ENCODE measurements at regions not wholly inside any gene's neighbourhood (a gene's known extent, or its start where the extent isn't known, plus 50 kb on each side); places are given as distances from the start of the nearest gene placed in this dataset.
"Not testable (repeated sequence)": the region's sequence is repeated elsewhere in the genome, so short reads cannot be mapped to it uniquely, and the experiment has no call there.

DNA sequence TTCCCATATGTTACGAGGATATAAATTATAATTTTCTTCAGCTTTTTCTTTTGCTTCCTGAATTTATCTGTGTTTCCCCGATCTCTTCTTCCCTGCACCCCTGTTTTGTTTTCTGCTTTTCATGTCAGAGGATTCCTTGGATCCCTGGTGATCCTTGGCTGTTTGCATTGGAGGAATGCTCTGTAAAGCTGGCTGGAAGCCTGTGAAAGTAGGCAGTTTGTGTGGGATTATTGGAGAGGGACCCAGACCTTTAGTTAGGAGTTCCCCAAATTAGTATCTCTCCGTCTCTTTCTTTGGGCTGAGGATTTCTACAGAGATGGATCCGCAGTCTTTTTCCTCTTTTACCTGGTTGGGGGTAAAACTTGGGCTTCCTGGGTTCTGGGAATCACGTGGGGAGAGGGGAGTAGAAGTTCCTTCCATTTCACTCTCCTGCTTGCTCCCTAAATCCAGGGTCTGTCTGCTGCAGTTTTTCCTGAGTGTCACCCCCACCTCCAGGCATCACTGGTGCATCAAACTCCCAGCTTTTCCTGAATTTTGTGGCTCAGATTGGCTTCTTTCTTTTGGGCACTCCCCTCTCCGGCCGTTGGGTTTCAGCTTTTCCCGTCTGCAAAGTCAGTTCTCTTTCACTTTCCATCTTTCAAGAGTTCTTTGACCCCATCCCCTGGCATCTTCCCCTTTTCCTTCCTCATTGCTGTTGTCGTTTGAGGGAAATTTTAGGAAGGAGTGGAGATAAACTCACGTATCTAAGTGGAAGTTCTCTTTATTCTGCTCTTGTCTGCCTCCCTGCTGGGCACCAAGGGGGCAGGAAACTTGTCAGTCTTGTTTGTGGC lies 79.1 kb upstream of the ALX4 start:
- no peak for DNase-seq

DNA sequence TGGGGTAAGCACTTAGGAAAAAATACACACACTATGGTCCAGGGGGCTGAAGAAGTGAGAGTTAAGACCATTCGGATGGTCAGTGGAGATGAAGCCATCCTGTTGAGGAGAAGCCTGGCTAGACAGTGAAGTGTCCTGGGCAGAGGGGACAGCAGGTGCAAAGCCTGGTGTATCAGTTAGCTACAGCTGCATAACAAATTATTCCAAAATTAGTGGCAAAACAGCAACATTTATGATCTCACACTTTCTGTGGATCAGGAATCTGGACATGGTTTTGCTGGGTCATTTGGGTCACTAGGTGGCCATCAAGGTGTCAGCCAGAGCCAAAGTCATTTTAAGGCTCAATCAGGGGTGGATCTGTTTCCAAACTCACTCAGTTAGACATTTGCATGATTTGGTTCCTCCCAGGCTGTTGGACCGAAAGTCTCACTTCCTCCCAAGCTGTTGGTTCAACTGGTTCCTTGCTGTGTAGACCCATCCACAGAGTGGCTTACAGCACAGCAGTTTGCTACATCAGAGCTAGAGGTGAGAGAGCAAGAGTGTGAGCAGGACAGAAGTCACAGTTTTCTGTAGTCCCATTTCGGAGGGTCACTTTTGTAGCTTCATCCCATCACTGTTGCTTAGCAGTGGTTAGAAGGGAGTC lies 80.1 kb upstream of the ALX4 start:
- no peak for DNase-seq

DNA sequence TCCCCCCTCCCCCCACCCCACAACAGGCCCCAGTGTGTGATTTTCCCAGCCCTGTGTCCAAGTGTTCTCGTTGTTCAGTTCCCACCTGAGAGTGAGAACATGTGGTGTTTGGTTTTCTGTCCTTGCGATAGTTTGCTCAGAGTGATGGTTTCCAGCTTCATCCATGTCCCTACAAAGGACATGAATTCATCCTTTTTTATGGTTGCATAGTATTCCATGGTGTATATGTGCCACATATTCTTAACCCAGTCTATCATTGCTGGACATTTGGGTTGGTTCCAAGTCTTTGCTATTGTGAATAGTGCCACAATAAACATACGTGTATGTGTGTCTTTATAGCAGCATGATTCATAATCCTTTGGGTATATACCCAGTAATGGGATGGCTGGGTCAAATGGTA lies 81.1 kb upstream of the ALX4 start:
- DNase-seq: not testable (repeated sequence)

DNA sequence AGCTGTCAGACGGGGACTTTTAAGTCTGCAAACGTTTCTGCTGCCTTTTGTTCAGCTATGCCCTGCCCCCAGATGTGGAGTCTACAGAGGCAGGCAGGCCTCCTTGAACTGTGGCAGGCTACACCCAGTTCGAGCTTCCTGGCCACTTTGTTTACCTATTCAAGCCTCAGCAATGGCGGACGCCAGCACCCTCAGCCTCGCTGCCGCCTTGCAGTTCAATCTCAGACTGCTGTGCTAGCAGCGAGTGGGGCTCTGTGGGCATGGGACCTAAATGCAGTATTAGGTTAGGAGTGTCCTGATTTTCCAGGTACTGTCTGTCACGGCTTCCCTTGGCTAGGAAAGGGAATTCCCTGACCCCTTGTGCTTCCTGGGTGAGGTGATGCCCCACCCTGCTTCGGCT lies 86.8 kb upstream of the ALX4 start:
- not testable (repeated sequence) for DNase-seq

DNA sequence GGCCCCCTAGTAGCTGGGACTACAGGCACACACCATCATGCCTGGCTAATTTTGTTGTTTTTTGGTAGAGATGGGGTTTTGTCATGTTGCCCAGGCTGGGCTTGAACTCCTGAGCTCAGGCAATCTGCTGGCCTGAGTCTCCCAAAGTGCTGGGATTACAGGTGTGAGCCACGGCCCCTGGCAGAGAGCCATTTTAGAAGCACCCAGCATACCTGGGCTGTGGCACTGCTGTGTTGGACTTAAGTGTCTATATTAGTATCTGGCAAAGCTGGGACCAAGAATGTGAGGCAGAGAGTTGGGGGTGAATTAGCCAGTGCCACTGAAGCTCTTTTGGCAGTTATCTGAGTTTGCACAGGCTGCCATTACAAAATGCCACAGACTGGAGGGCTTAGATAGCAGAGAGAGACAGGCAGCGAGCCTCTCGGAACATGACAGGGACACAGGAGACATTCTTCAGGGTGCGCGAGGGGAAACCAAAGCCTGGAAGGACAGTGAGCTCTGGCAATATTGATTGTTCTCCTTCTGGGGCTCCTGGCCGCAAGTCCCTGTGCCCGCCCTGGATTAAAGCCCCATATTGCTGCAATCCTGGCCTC lies 87.7 kb upstream of the ALX4 start:
- DNase-seq: no peak

DNA sequence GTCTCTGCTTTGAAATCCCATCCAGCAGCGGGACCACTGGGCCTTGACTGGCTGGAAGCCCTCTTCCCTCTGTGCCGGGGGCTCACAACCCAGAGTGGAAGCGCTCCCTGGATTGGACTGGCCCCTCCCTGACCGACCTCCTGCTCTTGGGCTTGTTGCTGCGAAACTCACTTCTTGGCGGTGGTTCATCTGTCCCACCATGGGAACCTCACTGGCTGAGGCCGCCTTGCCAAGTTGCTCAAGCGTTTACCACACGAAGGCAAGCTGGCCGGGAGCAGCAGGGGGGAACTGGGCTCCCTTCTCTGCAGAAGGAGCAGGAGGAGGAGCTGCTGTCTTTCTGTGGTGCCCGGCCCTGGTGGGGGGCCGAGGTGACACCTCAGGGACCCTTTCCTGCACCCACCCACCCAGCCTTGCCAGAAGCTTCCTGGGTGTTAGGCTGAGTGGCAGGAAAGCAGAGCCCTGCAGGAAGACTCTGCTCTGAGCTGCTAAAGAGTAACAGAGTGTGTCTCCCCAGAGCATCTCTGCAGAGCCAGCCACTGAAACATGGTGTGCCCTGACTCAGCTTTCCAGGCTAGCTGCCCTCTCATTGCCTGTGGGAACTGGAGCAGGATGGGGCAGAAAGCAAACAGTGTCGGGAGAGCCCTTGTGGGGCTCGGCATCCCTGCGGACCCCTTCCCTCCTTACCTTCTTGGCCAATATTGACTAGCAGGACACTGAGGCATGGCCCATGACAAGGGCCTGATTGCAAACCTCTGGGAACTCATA lies 88.5 kb upstream of the ALX4 start:
- no peak for DNase-seq

DNA sequence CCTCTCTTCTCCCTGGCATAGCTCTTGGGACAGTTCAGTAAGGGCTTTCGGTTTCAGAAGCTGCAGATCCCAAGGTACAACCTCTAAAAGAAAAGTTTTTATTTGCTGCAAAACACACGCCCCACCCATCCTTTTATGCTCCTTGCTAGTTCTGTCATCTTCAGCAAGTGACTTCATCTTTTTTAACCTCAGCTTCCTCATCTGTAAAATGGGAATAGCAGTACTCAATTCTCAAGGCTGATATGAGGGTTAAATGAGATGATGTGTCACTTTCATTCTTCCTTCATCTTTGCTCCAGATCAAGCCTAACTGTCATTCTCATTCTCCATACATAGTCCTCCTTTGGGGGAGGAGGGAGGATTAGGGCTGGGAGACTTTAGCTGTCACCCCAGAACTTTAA lies 90.0 kb upstream of the ALX4 start:
- no peak for DNase-seq

DNA sequence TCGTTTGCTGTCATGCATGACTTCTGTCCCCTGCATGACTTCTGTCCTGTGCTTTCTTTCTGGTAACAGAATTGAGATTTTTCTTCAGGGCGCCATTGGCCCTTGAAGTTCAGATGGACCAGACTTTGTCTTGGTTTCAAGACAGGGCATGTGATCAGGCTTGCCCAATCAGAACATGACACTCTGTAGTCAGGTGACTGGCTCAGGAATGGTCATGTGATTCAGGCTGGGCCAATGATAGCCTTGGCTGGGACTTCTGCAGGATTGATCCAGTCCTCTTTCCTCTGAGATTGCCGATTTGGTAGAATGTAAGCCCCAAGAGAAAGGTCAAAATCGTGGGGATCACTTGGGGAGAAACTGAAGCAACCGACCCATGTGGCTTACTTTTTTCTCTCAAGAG lies 90.5 kb upstream of the ALX4 start:
- DNase-seq: no peak

DNA sequence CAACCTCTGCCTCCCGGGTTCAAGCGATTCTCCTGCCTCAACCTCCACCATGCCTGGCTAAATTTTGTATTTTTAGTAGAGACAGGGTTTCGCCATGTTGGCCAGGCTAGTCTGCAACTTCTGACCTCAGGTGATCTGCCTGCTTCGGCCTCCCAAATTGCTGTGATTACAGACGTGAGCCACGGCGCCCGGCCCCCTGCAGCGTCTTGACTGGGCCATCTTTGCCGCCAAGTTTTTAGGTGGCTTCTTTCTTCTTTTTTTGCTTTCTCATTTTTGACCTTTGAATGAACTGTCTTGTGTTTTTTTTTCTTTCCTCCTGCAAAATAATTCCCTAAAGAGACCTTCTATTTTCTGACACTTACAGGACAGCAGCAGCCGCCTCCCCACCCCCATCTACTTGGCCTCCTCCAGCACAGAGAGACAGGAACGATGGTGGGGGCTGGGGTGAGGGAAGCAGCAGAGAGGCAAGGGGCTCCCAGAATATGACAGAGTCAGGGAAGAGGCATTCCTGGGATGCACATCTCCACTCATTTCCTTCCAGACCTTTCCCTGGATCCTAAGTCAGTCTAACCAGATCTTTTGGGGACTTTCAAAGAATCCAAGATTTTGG lies 92.6 kb upstream of the ALX4 start:
- no peak for DNase-seq

DNA sequence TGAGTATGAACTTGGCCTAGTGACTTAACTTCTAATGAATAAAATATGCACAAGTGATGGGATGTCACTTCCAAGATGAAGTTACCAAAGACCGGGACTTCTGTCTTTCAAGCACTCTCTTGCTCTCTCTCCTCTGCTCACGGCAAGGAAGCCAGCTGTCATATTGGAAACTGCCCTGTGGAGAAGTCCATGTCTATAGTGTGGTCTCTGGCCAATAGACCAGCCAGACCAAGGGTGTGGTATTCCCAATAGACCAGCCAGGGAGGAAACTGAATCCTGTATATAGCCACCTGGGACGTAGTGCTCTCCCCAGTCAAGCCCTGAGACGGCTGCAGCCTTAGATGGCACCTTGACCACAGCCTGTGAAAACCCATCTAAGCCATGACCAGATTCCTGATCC lies 93.2 kb upstream of the ALX4 start:
- DNase-seq: no peak

DNA sequence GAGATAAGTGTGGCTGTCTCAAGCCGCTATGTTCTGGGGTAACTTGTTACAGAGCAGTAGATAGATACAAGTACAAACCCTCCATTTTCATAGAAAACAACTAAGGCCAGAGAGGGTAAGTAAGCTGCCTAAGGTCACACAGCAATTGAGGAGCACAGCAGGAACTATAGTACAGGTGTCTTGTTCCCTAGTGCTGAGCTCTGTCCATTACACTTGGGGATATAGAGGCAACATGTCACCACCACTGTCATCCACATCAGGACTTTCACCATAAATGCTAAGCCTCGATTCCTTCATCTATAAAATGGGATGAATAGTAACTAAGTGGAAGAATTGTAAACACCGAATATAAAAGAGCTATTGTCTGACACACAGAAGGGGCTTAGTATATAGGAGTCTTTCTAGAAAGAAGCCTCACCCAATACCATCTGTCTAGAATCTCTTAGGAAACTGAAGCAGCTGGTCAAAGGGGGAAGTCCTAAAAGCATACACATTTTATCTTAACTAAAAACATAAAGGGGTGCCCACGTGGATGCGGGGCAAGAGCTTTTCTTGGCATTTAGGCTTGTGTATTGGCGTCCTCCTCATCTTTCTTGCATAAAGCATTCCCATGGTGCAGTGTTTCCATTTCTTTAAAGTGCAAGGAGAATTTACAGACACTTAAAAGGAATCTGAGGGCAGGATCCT lies 93.8 kb upstream of the ALX4 start:
- DNase-seq: no peak

DNA sequence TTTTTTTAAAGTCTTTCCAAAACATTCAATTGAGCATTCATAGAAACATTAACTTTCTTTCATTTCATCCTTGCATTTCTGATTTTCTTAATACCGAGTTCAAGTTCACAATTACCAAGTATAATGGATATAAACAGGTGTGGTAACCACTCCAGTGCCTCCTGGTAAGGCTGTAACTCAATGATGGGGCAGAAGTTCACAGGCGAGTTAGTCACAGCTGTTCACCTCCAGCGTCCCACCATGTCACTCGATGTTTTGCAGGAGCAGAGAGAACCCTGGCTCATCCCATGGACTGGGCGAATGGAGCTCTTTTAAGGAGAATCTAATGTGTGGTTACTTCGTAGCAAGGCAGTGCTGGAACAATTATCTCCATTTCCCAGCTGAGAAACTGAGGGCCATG lies 94.4 kb upstream of the ALX4 start:
- no peak for DNase-seq

DNA sequence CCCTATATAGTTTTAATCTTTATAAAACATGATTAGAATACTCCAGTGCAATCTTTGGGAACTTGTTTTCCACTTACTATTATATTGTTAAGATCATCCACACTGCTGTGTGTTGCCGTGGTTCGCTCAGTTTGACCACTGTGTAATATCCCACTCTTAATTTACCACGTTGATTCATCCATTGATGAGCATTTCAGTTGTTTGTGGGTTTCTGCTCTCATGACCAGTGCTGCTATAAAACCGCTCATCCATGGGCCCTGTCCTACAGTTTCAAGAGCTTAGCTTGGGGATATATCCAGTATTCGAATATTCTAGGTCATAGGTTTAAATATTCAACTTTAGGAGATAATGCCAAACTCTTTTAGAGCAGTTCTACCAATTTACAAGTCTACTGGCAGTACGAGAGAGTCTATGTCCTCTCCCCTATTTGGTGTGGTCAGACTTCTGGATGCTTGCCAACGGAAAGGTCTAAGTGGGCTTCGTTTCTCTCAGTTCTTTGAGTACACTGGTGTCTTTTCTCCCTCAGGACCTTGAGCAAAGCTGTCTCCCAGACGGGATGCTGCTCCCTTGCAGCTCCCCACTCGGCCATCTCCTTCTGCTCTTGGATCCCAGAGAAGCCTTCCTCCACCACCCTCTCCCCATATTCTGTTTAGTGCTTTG lies 94.9 kb upstream of the ALX4 start:
- DNase-seq: no peak

DNA sequence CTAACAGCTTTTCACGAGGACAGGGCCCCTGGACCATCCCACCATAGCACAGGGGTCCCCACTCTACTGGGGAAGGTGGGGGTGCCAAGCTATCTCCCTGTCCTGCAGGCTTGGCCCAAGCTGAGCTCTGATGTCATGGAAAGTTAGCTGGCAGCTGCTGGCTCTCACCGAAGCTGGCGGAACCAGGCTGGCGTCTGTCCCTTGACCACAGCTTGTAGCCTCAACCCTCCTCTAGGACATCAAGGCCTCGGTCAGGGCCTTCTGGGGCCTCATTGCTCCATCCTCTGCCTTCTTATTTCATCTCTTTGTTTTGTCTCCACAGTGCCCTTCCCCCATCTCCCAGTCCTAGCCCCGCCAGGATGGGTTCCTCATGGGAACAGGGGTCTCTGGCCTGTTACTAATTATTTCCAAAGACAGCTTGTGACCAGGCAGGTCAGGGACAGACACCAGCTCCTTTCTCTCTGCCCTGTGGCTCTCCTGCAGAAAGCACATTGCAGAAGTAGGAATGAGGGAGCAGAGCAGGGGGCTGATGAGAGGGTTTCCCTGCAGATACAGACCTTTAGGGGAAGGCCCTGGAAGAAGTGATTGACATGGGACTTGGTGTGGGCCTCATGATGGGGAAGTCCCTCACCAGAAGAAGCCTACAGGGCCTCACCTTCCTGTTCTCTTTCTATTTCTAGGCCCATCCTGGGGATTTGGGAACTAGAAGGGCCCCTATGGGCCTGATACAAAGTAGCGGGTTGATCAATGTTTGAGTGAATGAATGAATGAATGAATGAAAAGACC lies 97.5 kb upstream of the ALX4 start:
- DNase-seq: no peak

DNA sequence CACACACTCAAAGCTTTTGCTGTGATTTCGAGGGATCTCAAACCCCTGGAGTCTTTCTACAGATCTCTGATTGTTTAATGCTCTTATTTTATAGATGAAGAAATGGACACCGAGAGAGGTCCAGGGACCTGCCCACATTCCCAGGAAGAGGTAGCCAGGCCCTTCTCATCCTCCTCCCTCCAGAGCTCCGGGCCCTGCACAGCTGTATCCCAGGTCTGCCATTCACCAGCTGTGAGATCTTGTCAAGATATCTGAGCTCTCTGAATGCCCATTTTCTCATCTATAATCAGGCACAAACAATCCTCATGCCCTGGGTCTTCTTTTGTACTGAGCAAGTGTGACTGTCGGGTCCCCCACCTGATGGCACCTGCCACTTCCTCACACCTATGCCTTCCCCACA lies 98.2 kb upstream of the ALX4 start:
- DNase-seq: no peak

DNA sequence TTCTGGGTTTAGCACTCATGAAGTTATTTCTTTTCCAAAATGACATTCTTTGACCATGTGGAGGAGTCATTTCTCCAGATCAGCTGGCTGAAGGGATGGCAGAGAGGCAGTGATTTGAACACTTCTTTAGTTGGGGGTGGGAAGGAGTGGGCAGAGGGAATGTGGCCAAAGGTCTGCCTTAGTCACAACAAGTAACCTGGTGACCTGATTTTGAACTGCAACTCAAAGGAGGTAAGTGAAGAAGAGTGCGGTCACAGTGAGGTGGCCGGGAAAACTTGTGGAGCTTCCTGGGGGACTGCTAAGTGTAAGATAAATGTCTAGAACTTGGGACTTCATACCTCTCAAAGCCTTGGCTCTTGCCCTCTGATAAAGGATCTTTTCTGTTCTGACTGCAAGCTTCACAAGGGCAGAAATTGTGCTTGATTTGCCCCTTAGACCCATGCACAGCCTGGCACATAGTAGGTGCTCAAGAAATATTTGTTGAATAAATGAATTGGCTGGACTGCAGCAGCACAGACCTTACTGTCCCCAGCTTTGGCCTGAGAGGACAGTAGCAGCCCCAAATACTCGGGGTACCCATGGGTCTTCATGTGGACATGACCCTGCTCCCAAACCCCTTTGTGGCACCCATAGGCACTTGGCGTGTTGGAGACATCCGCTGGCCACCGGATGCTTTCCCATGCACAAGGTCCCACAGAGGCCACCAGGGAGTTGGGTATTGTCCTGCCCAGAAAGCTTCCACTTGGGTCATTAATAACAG lies 99.0 kb upstream of the ALX4 start:
- DNase-seq: no peak

DNA sequence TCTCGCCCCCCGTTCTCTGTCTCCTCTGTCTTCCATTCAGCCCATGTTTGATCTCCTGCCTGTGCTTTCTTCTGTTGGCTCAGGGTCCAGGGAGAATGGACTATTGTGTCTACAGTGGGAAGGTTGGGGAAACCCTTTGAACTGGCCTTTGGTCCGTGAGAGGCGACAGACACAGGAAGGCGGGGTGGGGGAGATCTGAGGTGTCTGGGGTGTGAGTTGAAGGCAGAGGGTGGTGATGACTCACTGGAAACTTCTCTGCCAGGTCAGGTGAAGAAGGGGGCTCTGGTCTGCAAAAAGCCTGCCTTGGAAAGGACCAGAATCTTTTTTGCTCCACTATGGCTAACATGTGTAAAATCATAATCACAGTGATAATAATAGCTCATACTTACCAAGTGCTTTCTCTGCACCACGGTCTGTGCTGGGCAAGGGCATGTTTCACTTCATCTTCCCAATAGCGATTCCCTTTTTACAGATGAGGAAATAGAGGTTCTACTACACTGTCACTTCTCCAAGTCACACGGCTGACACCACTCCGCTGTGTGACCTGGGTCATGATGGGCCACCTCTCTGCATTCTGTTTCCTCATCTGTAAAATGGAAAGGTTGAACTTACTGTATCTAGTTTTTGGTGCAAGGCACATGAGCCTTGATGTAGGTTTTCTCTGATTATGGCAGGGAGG lies 99.8 kb upstream of the ALX4 start:
- DNase-seq: no peak

DNA sequence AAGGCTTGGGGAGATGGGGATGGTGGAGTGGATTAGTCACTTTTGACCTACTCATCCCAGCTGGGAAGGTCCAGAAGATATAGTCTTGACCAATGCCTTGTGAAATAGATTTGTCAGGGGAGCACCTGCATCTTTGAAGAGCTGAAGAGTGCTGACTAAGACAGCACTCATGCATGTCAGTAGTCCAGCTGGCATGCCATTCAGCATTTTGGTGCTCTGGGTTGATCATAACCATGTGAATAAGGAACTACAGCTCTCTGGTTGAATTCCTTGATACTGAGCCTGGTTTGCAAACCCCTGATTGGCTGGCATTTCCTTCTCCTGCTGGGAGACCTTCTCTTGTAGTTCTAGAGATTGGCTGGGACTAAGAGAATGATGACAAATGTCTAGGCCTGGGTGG lies 106.8 kb upstream of the ALX4 start:
- no peak for DNase-seq

All from renal pelvis (tissue), 1 donor.